Peyer's patch (tissue), 4 donors: ENCODE measurements at regions not wholly inside any gene's neighbourhood (a gene's known extent, or its start where the extent isn't known, plus 50 kb on each side); places are given as distances from the start of the nearest gene placed in this dataset.

ENCODE experiments used
- CTCF ChIP-seq, 6 experiments: fragments of 450-650 bp in 4 of 6; fragments of 200-600 bp in 2 of 6; sonication (generic) in 1 of 6; IDR thresholded peaks; one replicate each; pipeline ENCODE4 v1.5.1; 2017 to 2019; ENCODE audit warnings: antibody characterized with exemption in 6 of 6, mild to moderate bottlenecking in 3 of 6, moderate library complexity in 1 of 6
- POLR2A ChIP-seq, 2 donors: fragments of 450-650 bp; IDR thresholded peaks; one replicate each; pipeline ENCODE4 v1.5.1; 2017; ENCODE audit warnings: antibody characterized with exemption in 2 of 2, mild to moderate bottlenecking in 2 of 2, moderate library complexity in 2 of 2

- TF ChIP-seq CTCF (IDR thresholded peaks at IDR 0.05) (no peak), POLR2A (IDR thresholded peaks at IDR 0.05) (no peak)
Measured at GRCh38 chr12:88896958-88897357, 316.7 kb upstream of the KITLG start.
